ENCODE measurements at regions not wholly inside any gene's neighbourhood (a gene's known extent, or its start where the extent isn't known, plus 50 kb on each side); places are given as distances from the start of the nearest gene placed in this dataset.

- no peaks in the 10 kb centered on the region for H3K4me1 ChIP-seq (ENCODE audit: insufficient read depth, low read length)
- no peak overlapping the region for H3K9ac ChIP-seq (ENCODE audit: low read length)
- no peak overlapping the region for H3K27ac ChIP-seq (ENCODE audit: low read length)
- TF ChIP-seq EZH2 (IDR thresholded peaks at IDR 0.05; ENCODE audit: low read length, unreplicated experiment) (no peak), EZH2phosphoT487 (IDR thresholded peaks at IDR 0.05; ENCODE audit: borderline replicate concordance, low read length) (no peak), CTCF (conservative IDR thresholded peaks at IDR 0.05; ENCODE audit: low read depth, low read length) (no peak)
- ATAC-seq (no peak), DNase-seq (no peak)
- H3K9me2 ChIP-seq (replicated peaks; ENCODE audit: low read length), result no peaks in the 10 kb centered on the region
- H3K4me3 ChIP-seq (ENCODE audit: low read length), result no peak overlapping the region
- no peak overlapping the region for H3K4me2 ChIP-seq (ENCODE audit: low read length)
- peaks cover 94% of the 10 kb centered on the region for H3K27me3 ChIP-seq (ENCODE audit: low read length)
- no peaks in the 10 kb centered on the region for H4K20me1 ChIP-seq (ENCODE audit: low read length)
- no peak overlapping the region for H2AFZ ChIP-seq (ENCODE audit: low read length)
- BruUV-seq (replicated peaks), result no TSS peak
- intact Hi-C loops (cut with micrococcal nuclease), result no loop called here
- no peaks in the 10 kb centered on the region for H3K9me3 ChIP-seq (ENCODE audit: low read length)
- H3F3A ChIP-seq (ENCODE audit: low read length, unreplicated experiment), result no peaks in the 10 kb centered on the region
- H3K36me3 ChIP-seq (ENCODE audit: low read depth, low read length), result no peaks in the 10 kb centered on the region
- H3K79me2 ChIP-seq (ENCODE audit: low read length), result no peaks in the 10 kb centered on the region
- ChIA-PET POLR2A (ENCODE audit: unreplicated experiment) (no interaction called here), CTCF (no interaction called here)
Measured at GRCh38 chr16:73886426-73886825, 410.2 kb upstream of the PSMD7 start.

- ATAC-seq (no peak), DNase-seq (no peak)
- no peak for TF ChIP-seq EZH2phosphoT487 (IDR thresholded peaks at IDR 0.05; ENCODE audit: borderline replicate concordance, low read length)
- no peak for TF ChIP-seq EZH2 (IDR thresholded peaks at IDR 0.05; ENCODE audit: low read length, unreplicated experiment)
- TF ChIP-seq CTCF (conservative IDR thresholded peaks at IDR 0.05; ENCODE audit: low read depth, low read length), result no peak
- no peaks in the 10 kb centered on the region for H3F3A ChIP-seq (ENCODE audit: low read length, unreplicated experiment)
- H3K9ac ChIP-seq (ENCODE audit: low read length), result no peak overlapping the region
- no peaks in the 10 kb centered on the region for H3K36me3 ChIP-seq (ENCODE audit: low read depth, low read length)
- no peak overlapping the region for H2AFZ ChIP-seq (ENCODE audit: low read length)
- H3K79me2 ChIP-seq (ENCODE audit: low read length), result no peaks in the 10 kb centered on the region
- no peak overlapping the region for H3K4me3 ChIP-seq (ENCODE audit: low read length)
- peaks cover 92% of the 10 kb centered on the region for H3K27me3 ChIP-seq (ENCODE audit: low read length)
- H4K20me1 ChIP-seq (ENCODE audit: low read length), result no peaks in the 10 kb centered on the region
- intact Hi-C loops (cut with micrococcal nuclease), result no loop called here
- CTCF ChIA-PET, result no interaction called here
- H3K9me3 ChIP-seq (ENCODE audit: low read length), result no peaks in the 10 kb centered on the region
- BruUV-seq (replicated peaks), result no TSS peak
- no peak overlapping the region for H3K4me2 ChIP-seq (ENCODE audit: low read length)
- no peaks in the 10 kb centered on the region for H3K9me2 ChIP-seq (replicated peaks; ENCODE audit: low read length)
- POLR2A ChIA-PET (ENCODE audit: unreplicated experiment), result no interaction called here
- H3K4me1 ChIP-seq (ENCODE audit: insufficient read depth, low read length), result no peaks in the 10 kb centered on the region
- H3K27ac ChIP-seq (ENCODE audit: low read length), result no peak overlapping the region
Measured at GRCh38 chr16:73885319-73885718, 411.3 kb upstream of the PSMD7 start.

- no peak overlapping the region for H3K4me3 ChIP-seq (ENCODE audit: low read length)
- no peaks in the 10 kb centered on the region for H3K79me2 ChIP-seq (ENCODE audit: low read length)
- no peaks in the 10 kb centered on the region for H3F3A ChIP-seq (ENCODE audit: low read length, unreplicated experiment)
- no peaks in the 10 kb centered on the region for H3K9me2 ChIP-seq (replicated peaks; ENCODE audit: low read length)
- H3K9me3 ChIP-seq (ENCODE audit: low read length), result no peaks in the 10 kb centered on the region
- H3K27me3 ChIP-seq (ENCODE audit: low read length), result peaks cover 89% of the 10 kb centered on the region
- H3K9ac ChIP-seq (ENCODE audit: low read length), result no peak overlapping the region
- CTCF ChIA-PET, result no interaction called here
- H3K27ac ChIP-seq (ENCODE audit: low read length), result no peak overlapping the region
- no peak overlapping the region for H2AFZ ChIP-seq (ENCODE audit: low read length)
- no TSS peak for BruUV-seq (replicated peaks)
- intact Hi-C loops (cut with micrococcal nuclease), result no loop called here
- H3K4me2 ChIP-seq (ENCODE audit: low read length), result no peak overlapping the region
- no peaks in the 10 kb centered on the region for H3K4me1 ChIP-seq (ENCODE audit: insufficient read depth, low read length)
- TF ChIP-seq CTCF (conservative IDR thresholded peaks at IDR 0.05; ENCODE audit: low read depth, low read length), result no peak
- DNase-seq (no peak), ATAC-seq (no peak)
- no peaks in the 10 kb centered on the region for H3K36me3 ChIP-seq (ENCODE audit: low read depth, low read length)
- H4K20me1 ChIP-seq (ENCODE audit: low read length), result no peaks in the 10 kb centered on the region
- POLR2A ChIA-PET (ENCODE audit: unreplicated experiment), result no interaction called here
Measured at GRCh38 chr16:73883841-73884240, 412.8 kb upstream of the PSMD7 start.

Data from PC-3 (cell line).